K562 (cell line): ENCODE measurements at regions not wholly inside any gene's neighbourhood (a gene's known extent, or its start where the extent isn't known, plus 50 kb on each side); places are given as distances from the start of the nearest gene placed in this dataset.

Experiments used
- ATAC-seq: fragments of 200-7000 bp; cut with Tn5 transposase; 3 replicates; pipeline ENCODE4 v1.9.1; 2020; ENCODE audit warnings: moderate library complexity
- BruUV-seq: library from RNA; stranded (reverse); fragments of 400-500 nt; replicated peaks from 2 replicates; lab custom pipeline; 2021; lab: Mats Ljungman, UMichigan
- CTCF ChIA-PET: fragments of 300-600 bp; formaldehyde crosslinking; extraction: SDS; loops from one replicate; lab custom pipeline; 2021; ENCODE audit warnings: low intra/inter-chr PET ratio; lab: Yijun Ruan, JAX
- POLR2A ChIA-PET: fragments of 300-600, 350-650 bp; sonication (Branson Sonifier 250); formaldehyde crosslinking; extraction: SDS; loops from one replicate; lab custom pipeline; 2021; ENCODE audit warnings: antibody characterized with exemption, inconsistent platforms; lab: Yijun Ruan, JAX
- DNase-seq, 4 experiments: peaks; one replicate each; pipeline versions ENCODE4 v3.0.0 to v3.0.0-alpha.2; 2011 to 2018; ENCODE audit warnings: low spot score in 3 of 4, mixed read lengths in 3 of 4; ENCODE audit errors: extremely low read depth in 1 of 4
- FAIRE-seq: peaks from 2 replicates; lab custom pipeline; 2011; peaks lifted over from hg19 to GRCh38; lab: Jason Lieb, UNC
- H2AFZ ChIP-seq: 2 replicates; pipeline ENCODE4 v1.6.0; 2011; ENCODE audit warnings: low read depth, low read length, control low read depth, inconsistent platforms
- H3K27ac ChIP-seq: fragments of 200-600 bp; 3 replicates; pipeline ENCODE4 v1.8.0; 2011; ENCODE audit warnings: low read depth, mild to moderate bottlenecking, control low read depth, inconsistent platforms, low read length, moderate library complexity, mixed read lengths; ENCODE audit errors: extremely low read depth
- H3K27me3 ChIP-seq, 2 experiments: fragments of 300-600 bp in 1 of 2; 2 replicates in 1 of 2; 3 replicates in 1 of 2; pipeline versions ENCODE4 v1.6.0 to v1.8.0; 2011; ENCODE audit warnings: inconsistent platforms in 2 of 2, low read length in 2 of 2, mild to moderate bottlenecking in 1 of 2, mixed read lengths in 1 of 2, moderate library complexity in 1 of 2; ENCODE audit not compliant: control insufficient read depth in 2 of 2, insufficient read depth in 2 of 2
- H3K36me3 ChIP-seq: fragments of 300-600 bp; 3 replicates; pipeline ENCODE4 v1.8.0; 2011; ENCODE audit warnings: mild to moderate bottlenecking, low read length, inconsistent platforms; ENCODE audit not compliant: control insufficient read depth, insufficient read depth
- H3K4me1 ChIP-seq, 2 experiments: fragments of 200-600 bp in 1 of 2; replicated peaks in 1 of 2; 2 replicates in 1 of 2; 3 replicates in 1 of 2; pipeline versions ENCODE4 v1.5.1 to v1.8.0; 2011; ENCODE audit warnings: inconsistent platforms in 2 of 2, low read length in 2 of 2, mild to moderate bottlenecking in 1 of 2, mixed read lengths in 1 of 2, moderate library complexity in 1 of 2; ENCODE audit not compliant: control insufficient read depth in 2 of 2, insufficient read depth in 2 of 2
- H3K4me2 ChIP-seq: 2 replicates; pipeline ENCODE4 v1.6.1; 2011; ENCODE audit warnings: low read length, control low read depth, inconsistent platforms, mixed read lengths; ENCODE audit not compliant: insufficient read depth
- H3K4me3 ChIP-seq: fragments of 200-600 bp; sonication (generic), shearing (Covaris generic); 2 replicates; pipeline ENCODE4 v1.5.1; 2016; ENCODE audit warnings: control low read depth, inconsistent platforms
- H3K79me2 ChIP-seq: fragments of 200-600 bp; 3 replicates; pipeline ENCODE4 v1.8.0; 2011; ENCODE audit warnings: low read length, inconsistent platforms; ENCODE audit not compliant: control insufficient read depth, insufficient read depth
- H3K9ac ChIP-seq, 2 experiments: 2 replicates each; pipeline versions ENCODE4 v1.6.0 to v1.6.1; 2011; ENCODE audit warnings: low read depth in 2 of 2, low read length in 2 of 2, control low read depth in 1 of 2, inconsistent platforms in 1 of 2, mild to moderate bottlenecking in 1 of 2, mixed read lengths in 1 of 2; ENCODE audit not compliant: insufficient read depth in 1 of 2
- H3K9me1 ChIP-seq: one replicate; pipeline ENCODE4 v1.6.0; 2011; ENCODE audit warnings: inconsistent platforms, mild to moderate bottlenecking, low read length, moderate library complexity; ENCODE audit not compliant: control insufficient read depth, insufficient read depth
- H3K9me3 ChIP-seq: replicated peaks from 2 replicates; pipeline ENCODE4 v1.5.1; 2011; ENCODE audit warnings: low read depth, low read length, inconsistent platforms; ENCODE audit not compliant: control insufficient read depth, insufficient read depth
- H4K20me1 ChIP-seq: replicated peaks from 2 replicates; pipeline ENCODE4 v1.6.1; 2011; ENCODE audit warnings: low read length, inconsistent platforms, mixed read lengths; ENCODE audit not compliant: control insufficient read depth, insufficient read depth
- ATF7 ChIP-seq: fragments of 450-650 bp; IDR thresholded peaks from 2 replicates; pipeline ENCODE4 v1.7.1; 2014; ENCODE audit warnings: mild to moderate bottlenecking, moderate library complexity
- ETV5 ChIP-seq: sonication (generic); formaldehyde crosslinking; IDR thresholded peaks from 2 replicates; pipeline ENCODE4 v1.4.0; 2020; ENCODE audit warnings: low read depth, mild to moderate bottlenecking, missing genetic modification reagents
- POLR2H ChIP-seq: IDR thresholded peaks from 2 replicates; pipeline ENCODE4 v1.6.1; 2016; ENCODE audit warnings: missing genetic modification characterization, low read depth, mild to moderate bottlenecking, control low read depth, missing compliant biosample characterization, moderate library complexity
- TSHZ1 ChIP-seq: fragments of 250-450 bp; sonication (Bioruptor Pico); IDR thresholded peaks from 2 replicates; pipeline ENCODE4 v1.4.0; 2020; ENCODE audit warnings: mild to moderate bottlenecking, moderate library complexity
- WGBS: fragments of 100-300 bp; shearing (Covaris generic); methylation state at CpG from one replicate; pipeline ENCODE4 v1.1.6; 2016; ENCODE audit warnings: low coverage, mixed read lengths; ENCODE audit not compliant: insufficient coverage; ENCODE audit errors: missing lambda C conversion rate; 5-methylcytosine and 5-hydroxymethylcytosine counted together
- in situ Hi-C: fragments of 300-500 bp; cut with MboI; formaldehyde crosslinking; loops from 4 replicates; pipeline ENCODE4 v1.15.0; 2018; ENCODE audit warnings: inconsistent platforms, mixed read lengths
- intact Hi-C: fragments of 100-400 bp; cut with micrococcal nuclease; formaldehyde crosslinking; loops from 2 replicates; pipeline ENCODE4 v1.14.2; 2022
- TF ChIP-seq, protein P1 (sequence below): fragments of 450-650 bp; IDR thresholded peaks from 2 replicates; pipeline ENCODE4 v1.6.1; 2017; ENCODE audit warnings: antibody characterized with exemption, mild to moderate bottlenecking

DNA sequence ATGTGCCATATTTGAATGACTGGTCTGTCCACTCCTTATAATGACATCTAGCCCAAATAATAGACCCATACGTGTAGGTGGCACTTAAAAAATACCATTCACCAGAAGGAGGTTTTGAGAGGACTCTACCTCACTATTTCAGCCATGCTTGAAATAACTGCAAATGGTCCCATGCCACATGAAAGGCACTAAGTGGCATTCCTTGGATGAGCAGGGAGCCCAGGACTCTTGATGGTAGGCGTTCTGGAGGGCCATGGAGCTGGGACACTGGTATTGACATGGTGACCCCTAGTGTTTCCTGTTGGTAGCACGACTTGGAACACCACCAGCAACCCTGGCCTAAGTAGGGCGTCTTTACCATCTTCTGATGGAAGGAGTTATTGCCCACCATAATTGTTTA is 148.7 kb upstream of the ZFHX3 start:
- Histone ChIP-seq H3K9ac (no peak overlapping the region), H2AFZ (no peak overlapping the region), H3K9me1 (no peaks in the 10 kb centered on the region), H3K27me3 (peaks cover 0 to 8% of the 10 kb centered on the region in 2 experiments; a peak in 1 of 5 replicates), H3K27ac (no peak overlapping the region), H3K4me1 (no peaks in the 10 kb centered on the region), H3K79me2 (no peaks in the 10 kb centered on the region), H3K4me2 (no peak overlapping the region), H3K4me3 (no peak overlapping the region), H3K36me3 (no peaks in the 10 kb centered on the region), H4K20me1 (peaks cover 3% of the 10 kb centered on the region; the same call in 1 of the 2 replicates), H3K9me3 (no peaks in the 10 kb centered on the region)
- in situ Hi-C loops = no loop called here
- peak; percentile 59 to 64 (median 62) for DNase-seq
- intact Hi-C loops = loop anchor here (2.0 to 5.0 kb wide), 3 partner anchors 164 to 694 kb away; no protein-coding TSS in a partner anchor
- ChIA-PET POLR2A (interaction anchor here (0.7 to 1.4 kb wide), 4 partner anchors 9 to 274 kb away, joined by 3 read pairs; no protein-coding TSS in a partner anchor), CTCF (interaction anchor here (0.6 to 1.1 kb wide), 2 partner anchors 84 to 163 kb away, joined by 3 to 5 read pairs; no protein-coding TSS in a partner anchor)
- peak; percentile 92 for FAIRE-seq
- ATAC-seq = peak; percentile 91
- WGBS = 0% methylated on average over 4 of the region's 4 CpGs
- BruUV-seq = no TSS peak
- TF ChIP-seq, protein P1, sequence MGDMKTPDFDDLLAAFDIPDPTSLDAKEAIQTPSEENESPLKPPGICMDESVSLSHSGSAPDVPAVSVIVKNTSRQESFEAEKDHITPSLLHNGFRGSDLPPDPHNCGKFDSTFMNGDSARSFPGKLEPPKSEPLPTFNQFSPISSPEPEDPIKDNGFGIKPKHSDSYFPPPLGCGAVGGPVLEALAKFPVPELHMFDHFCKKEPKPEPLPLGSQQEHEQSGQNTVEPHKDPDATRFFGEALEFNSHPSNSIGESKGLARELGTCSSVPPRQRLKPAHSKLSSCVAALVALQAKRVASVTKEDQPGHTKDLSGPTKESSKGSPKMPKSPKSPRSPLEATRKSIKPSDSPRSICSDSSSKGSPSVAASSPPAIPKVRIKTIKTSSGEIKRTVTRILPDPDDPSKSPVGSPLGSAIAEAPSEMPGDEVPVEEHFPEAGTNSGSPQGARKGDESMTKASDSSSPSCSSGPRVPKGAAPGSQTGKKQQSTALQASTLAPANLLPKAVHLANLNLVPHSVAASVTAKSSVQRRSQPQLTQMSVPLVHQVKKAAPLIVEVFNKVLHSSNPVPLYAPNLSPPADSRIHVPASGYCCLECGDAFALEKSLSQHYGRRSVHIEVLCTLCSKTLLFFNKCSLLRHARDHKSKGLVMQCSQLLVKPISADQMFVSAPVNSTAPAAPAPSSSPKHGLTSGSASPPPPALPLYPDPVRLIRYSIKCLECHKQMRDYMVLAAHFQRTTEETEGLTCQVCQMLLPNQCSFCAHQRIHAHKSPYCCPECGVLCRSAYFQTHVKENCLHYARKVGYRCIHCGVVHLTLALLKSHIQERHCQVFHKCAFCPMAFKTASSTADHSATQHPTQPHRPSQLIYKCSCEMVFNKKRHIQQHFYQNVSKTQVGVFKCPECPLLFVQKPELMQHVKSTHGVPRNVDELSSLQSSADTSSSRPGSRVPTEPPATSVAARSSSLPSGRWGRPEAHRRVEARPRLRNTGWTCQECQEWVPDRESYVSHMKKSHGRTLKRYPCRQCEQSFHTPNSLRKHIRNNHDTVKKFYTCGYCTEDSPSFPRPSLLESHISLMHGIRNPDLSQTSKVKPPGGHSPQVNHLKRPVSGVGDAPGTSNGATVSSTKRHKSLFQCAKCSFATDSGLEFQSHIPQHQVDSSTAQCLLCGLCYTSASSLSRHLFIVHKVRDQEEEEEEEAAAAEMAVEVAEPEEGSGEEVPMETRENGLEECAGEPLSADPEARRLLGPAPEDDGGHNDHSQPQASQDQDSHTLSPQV = no peak
- TF ChIP-seq ETV5 (CRISPR knock-in tag) = no peak
- no peak for TF ChIP-seq TSHZ1
- TF ChIP-seq POLR2H (tag) = no peak
- no peak for TF ChIP-seq ATF7
